Keratinocyte (primary cell): ENCODE measurements at regions not wholly inside any gene's neighbourhood (a gene's known extent, or its start where the extent isn't known, plus 50 kb on each side); places are given as distances from the start of the nearest gene placed in this dataset.

Experiments
- EZH2 ChIP-seq: IDR thresholded peaks from one replicate; pipeline ENCODE4 v1.6.1; 2012; ENCODE audit warnings: inconsistent platforms, mild to moderate bottlenecking, low read length, moderate library complexity
- TF ChIP-seq, protein P1 (sequence below), 3 experiments: IDR thresholded peaks in 1 of 3; conservative IDR thresholded peaks in 1 of 3; optimal IDR thresholded peaks in 1 of 3; 2 replicates in 2 of 3; 3 replicates in 1 of 3; pipeline versions ENCODE3 to v1.5.1; 2011; ENCODE audit warnings: low read length in 3 of 3, mild to moderate bottlenecking in 3 of 3, moderate library complexity in 2 of 3, control low read depth in 1 of 3, inconsistent platforms in 1 of 3; ENCODE audit not compliant: insufficient read depth in 2 of 3; ENCODE audit errors: extremely low read depth in 1 of 3

DNA sequence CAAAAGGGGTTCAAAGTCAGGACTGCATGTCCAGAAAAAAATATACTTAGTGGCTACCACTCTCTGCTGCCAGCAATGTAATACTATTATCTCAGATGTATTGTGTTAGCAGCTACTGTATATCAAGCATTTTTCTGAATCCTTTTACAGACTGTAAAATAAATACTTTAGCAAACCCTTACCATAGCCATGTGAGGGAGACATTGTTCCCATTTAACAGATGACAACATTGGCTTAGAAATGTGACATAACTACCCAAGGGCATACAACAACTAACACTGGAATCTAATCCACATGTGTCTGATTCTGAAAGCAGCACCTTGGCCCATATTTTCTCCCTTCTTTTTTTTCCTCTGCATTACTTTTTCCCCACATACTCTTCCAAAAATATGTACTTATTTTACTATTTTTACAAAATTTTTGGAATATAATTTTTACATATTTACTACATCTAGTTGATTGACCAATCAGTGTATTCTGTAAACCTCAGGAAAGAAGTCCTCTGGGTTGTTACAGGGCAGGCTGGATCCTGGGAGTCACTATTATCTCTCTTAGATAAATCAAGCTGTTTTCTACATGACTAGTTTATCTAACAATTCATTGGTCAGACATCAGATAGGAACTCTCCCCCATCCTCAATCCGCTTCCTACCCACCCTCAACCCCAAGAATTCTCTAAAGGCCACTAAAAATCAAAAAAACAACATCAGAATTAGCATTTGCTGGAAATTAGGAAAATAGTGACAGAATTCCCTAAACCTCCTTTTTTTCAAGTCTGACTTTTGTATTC is 154.1 kb downstream of the BTG1 start:
- no peak for TF ChIP-seq EZH2
- TF ChIP-seq, protein P1, sequence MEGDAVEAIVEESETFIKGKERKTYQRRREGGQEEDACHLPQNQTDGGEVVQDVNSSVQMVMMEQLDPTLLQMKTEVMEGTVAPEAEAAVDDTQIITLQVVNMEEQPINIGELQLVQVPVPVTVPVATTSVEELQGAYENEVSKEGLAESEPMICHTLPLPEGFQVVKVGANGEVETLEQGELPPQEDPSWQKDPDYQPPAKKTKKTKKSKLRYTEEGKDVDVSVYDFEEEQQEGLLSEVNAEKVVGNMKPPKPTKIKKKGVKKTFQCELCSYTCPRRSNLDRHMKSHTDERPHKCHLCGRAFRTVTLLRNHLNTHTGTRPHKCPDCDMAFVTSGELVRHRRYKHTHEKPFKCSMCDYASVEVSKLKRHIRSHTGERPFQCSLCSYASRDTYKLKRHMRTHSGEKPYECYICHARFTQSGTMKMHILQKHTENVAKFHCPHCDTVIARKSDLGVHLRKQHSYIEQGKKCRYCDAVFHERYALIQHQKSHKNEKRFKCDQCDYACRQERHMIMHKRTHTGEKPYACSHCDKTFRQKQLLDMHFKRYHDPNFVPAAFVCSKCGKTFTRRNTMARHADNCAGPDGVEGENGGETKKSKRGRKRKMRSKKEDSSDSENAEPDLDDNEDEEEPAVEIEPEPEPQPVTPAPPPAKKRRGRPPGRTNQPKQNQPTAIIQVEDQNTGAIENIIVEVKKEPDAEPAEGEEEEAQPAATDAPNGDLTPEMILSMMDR (optimal IDR thresholded peaks at IDR 0.05 in 1 of 3, IDR thresholded peaks at IDR 0.05 in 1 of 3, conservative IDR thresholded peaks at IDR 0.05 in 1 of 3; ENCODE audit: extremely low read depth in 1 of 3, insufficient read depth in 2 of 3, low read length in 3 of 3), result no peak
